NCI-H2196 treated with DMSO at 0.1 percent for 48 hours (cell line): ENCODE measurements at regions not wholly inside any gene's neighbourhood (a gene's known extent, or its start where the extent isn't known, plus 50 kb on each side); places are given as distances from the start of the nearest gene placed in this dataset.

Source experiments
- DNase-seq: peaks from one replicate; lab custom pipeline; 2025; ENCODE audit not compliant: unreplicated experiment; lab: John Stamatoyannopoulos, UW

DNA sequence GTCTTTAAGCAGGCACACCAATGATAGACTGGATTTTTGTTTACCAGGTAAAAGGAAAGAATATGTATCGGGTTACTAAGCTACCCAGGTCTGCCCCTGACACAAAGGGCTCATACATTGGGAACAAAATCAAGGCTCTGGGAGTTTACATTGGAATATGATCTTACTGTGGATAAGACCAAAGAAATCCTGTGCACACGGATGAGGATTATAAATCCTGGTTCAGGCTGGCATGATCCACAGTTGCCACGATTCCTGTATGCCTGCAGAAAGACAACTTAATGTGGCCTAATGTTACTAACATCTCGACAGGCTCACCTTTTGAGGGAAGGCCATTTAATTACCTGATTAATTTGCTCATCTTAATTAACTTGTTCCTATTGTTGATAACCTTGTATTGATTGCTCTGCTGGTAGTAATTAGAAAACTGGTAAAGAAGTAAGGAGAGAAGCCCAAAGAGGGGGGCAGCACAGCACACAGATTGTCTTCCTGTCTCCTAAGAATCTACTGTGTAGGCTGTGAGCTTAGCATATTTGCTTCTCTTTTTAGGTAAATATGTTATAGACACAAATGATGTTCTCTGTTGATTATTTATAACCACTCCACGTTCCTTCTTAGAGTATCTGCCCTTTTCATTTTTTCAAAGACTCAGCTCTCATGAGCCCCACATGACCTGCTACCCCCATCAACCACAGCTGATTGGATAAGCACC is 51.0 kb upstream of the TOX3 start:
- DNase-seq = peak; percentile 73

DNA sequence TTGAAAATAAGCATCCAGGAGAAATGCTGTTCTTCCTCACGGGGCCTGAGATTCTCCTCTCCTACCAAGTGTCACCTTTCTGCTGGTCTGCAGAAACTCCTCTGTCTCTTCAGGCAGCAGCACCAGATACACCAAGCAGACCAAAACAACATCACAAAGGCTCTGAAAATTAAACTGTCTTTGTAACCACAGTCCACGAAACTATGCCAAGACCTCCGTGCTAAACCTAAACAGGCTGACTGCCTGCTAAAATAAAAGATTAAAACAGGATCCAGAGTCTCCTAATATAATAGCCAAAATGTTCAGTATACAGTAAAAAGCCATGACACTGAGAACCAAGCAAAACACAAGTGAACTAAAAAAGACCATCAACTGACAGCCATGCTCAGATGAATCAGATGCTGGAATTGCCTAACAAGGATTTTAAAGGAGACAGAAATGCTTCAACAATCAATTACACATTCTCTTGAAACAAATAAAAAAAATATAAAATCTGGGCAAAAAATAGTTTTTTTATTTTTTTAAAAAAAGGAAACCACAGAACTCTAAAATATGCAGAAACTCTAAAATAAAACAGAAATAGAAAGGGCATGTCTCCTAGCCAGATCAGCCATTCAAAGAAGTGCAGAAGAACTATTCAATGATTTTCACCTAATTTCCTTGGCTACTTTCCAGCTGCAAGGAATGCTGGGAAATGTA is 50.3 kb upstream of the TOX3 start:
- no peak for DNase-seq
